HFFc6 (cell line): ENCODE measurements at regions not wholly inside any gene's neighbourhood (a gene's known extent, or its start where the extent isn't known, plus 50 kb on each side); places are given as distances from the start of the nearest gene placed in this dataset.

ENCODE experiments used
- DNase-seq: peaks from one replicate; pipeline ENCODE4 v3.0.0-alpha.2; 2018
- H3K27ac Mint-ChIP-seq: 2 replicates; pipeline ENCODE4 v1.8.0; 2020; ENCODE audit warnings: mild to moderate bottlenecking, mixed read lengths
- H3K27me3 Mint-ChIP-seq: 2 replicates; pipeline ENCODE4 v1.8.0; 2021; ENCODE audit warnings: mild to moderate bottlenecking, moderate library complexity, mixed read lengths; ENCODE audit not compliant: insufficient read depth
- H3K36me3 Mint-ChIP-seq: 2 replicates; pipeline ENCODE4 v1.8.0; 2021; ENCODE audit warnings: low read depth, mixed read lengths
- H3K4me1 Mint-ChIP-seq: 2 replicates; pipeline ENCODE4 v1.8.0; 2020; ENCODE audit warnings: low read depth, mixed read lengths
- H3K4me3 Mint-ChIP-seq: 2 replicates; pipeline ENCODE4 v1.8.0; 2020; ENCODE audit warnings: mild to moderate bottlenecking, moderate library complexity, mixed read lengths
- H3K9me3 Mint-ChIP-seq: 2 replicates; pipeline ENCODE4 v1.8.0; 2020; ENCODE audit warnings: mild to moderate bottlenecking, mixed read lengths
- CTCF ChIP-seq: fragments of 200-600 bp; sonication (generic); IDR thresholded peaks from 2 replicates; pipeline ENCODE4 v1.5.0; 2021; ENCODE audit warnings: antibody characterized with exemption, mild to moderate bottlenecking

- DNase-seq: no peak
- no peaks in the 10 kb centered on the region for H3K36me3 Mint-ChIP-seq
- H3K4me1 Mint-ChIP-seq: no peaks in the 10 kb centered on the region
- TF ChIP-seq CTCF: no peak
- no peak overlapping the region for H3K4me3 Mint-ChIP-seq
- peaks cover 26% of the 10 kb centered on the region for H3K27me3 Mint-ChIP-seq
- no peaks in the 10 kb centered on the region for H3K9me3 Mint-ChIP-seq
- H3K27ac Mint-ChIP-seq: no peak overlapping the region
These were observed 102.0 kb downstream of the SOX9 start for GRCh38 chr17:72222661-72223380.

GRCh38 chr17:72223866-72224291, 103.1 kb downstream of the SOX9 start:
- Mint-ChIP-seq H3K4me3 (no peak overlapping the region), H3K27me3 (peaks cover 18% of the 10 kb centered on the region), H3K9me3 (no peaks in the 10 kb centered on the region), H3K27ac (no peak overlapping the region), H3K36me3 (no peaks in the 10 kb centered on the region), H3K4me1 (no peaks in the 10 kb centered on the region)
- no peak for DNase-seq
- TF ChIP-seq CTCF: no peak

DNA sequence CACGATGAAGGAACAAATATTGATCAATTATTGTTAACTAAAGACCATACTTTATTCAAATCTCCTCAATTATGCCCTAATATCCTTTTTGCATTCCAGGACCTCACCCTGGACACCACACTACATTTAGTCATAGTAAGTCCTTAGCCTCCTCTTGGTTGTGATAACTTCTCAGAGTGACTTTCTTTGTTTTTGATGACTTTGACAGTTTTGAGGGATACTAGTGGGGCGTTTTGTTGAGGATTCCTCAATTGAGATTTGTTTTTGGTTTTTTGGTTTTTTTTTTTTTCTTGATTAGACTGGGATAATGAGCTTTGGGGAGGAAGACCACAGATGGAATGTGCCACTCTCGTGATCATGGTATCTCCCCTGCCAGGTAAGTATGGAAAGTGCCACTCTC, 105.5 kb downstream of the SOX9 start:
- no peak for DNase-seq
- no peak for TF ChIP-seq CTCF
- Mint-ChIP-seq H3K4me1 (no peaks in the 10 kb centered on the region), H3K27me3 (no peaks in the 10 kb centered on the region; the same call in 1 of the 2 replicates), H3K9me3 (no peaks in the 10 kb centered on the region), H3K36me3 (no peaks in the 10 kb centered on the region), H3K4me3 (no peak overlapping the region), H3K27ac (no peak overlapping the region)

GRCh38 chr17:72233986-72234385, 113.2 kb downstream of the SOX9 start:
- Mint-ChIP-seq H3K27ac (no peak overlapping the region), H3K4me3 (no peak overlapping the region), H3K4me1 (no peaks in the 10 kb centered on the region), H3K27me3 (peaks cover 10% of the 10 kb centered on the region), H3K9me3 (no peaks in the 10 kb centered on the region), H3K36me3 (no peaks in the 10 kb centered on the region)
- no peak for TF ChIP-seq CTCF
- no peak for DNase-seq

DNA sequence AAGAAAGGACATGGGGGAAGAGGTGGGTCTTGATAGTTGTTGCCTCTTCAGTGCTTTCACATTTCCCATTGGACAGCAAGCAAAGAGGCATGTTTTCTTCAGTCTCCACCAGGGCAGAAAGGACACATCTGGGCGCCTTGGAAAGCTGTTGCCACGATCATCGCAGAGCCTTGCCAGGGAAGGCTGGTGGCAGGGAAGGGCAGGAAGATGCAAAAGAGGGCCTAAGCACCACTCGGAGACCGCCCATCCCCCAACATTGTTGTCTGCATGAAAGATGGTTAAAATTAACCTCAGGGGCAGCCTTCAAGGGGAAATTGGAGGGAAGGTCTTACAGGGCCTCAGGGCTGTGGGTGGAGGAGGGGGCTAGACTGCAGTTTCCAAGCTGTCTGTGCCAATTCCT, 114.2 kb downstream of the SOX9 start:
- Mint-ChIP-seq H3K9me3 (no peaks in the 10 kb centered on the region), H3K4me1 (no peaks in the 10 kb centered on the region), H3K27ac (no peak overlapping the region), H3K4me3 (no peak overlapping the region), H3K27me3 (peaks cover 10% of the 10 kb centered on the region), H3K36me3 (no peaks in the 10 kb centered on the region)
- DNase-seq: no peak
- TF ChIP-seq CTCF: no peak
